Tibial nerve (tissue), 3 donors: ENCODE measurements at regions not wholly inside any gene's neighbourhood (a gene's known extent, or its start where the extent isn't known, plus 50 kb on each side); places are given as distances from the start of the nearest gene placed in this dataset.
"Not testable (repeated sequence)": the region's sequence is repeated elsewhere in the genome, so short reads cannot be mapped to it uniquely, and the experiment has no call there.

Source experiments
- POLR2A ChIP-seq, 2 donors: fragments of 450-650 bp; IDR thresholded peaks; one replicate each; pipeline ENCODE4 v1.6.1; 2017; ENCODE audit warnings: antibody characterized with exemption in 2 of 2, mild to moderate bottlenecking in 2 of 2, moderate library complexity in 2 of 2
- TF ChIP-seq, protein P1 (sequence below), 5 experiments: fragments of 200-600 bp in 3 of 5; fragments of 450-650 bp in 2 of 5; sonication (generic) in 3 of 5; IDR thresholded peaks; one replicate each; pipeline ENCODE4 v1.5.1; 2016 to 2019; ENCODE audit warnings: antibody characterized with exemption in 5 of 5, mild to moderate bottlenecking in 3 of 5, moderate library complexity in 2 of 5

GRCh38 chr1:588211-588610 is 98.2 kb downstream of the OR4F16 start:
- TF ChIP-seq, protein P1, sequence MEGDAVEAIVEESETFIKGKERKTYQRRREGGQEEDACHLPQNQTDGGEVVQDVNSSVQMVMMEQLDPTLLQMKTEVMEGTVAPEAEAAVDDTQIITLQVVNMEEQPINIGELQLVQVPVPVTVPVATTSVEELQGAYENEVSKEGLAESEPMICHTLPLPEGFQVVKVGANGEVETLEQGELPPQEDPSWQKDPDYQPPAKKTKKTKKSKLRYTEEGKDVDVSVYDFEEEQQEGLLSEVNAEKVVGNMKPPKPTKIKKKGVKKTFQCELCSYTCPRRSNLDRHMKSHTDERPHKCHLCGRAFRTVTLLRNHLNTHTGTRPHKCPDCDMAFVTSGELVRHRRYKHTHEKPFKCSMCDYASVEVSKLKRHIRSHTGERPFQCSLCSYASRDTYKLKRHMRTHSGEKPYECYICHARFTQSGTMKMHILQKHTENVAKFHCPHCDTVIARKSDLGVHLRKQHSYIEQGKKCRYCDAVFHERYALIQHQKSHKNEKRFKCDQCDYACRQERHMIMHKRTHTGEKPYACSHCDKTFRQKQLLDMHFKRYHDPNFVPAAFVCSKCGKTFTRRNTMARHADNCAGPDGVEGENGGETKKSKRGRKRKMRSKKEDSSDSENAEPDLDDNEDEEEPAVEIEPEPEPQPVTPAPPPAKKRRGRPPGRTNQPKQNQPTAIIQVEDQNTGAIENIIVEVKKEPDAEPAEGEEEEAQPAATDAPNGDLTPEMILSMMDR (IDR thresholded peaks at IDR 0.05), result not testable (repeated sequence)
- not testable (repeated sequence) for TF ChIP-seq POLR2A (IDR thresholded peaks at IDR 0.05)
